Inflammatory macrophage treated with lipopolysaccharide for 4 hours (primary cell): ENCODE measurements at regions not wholly inside any gene's neighbourhood (a gene's known extent, or its start where the extent isn't known, plus 50 kb on each side); places are given as distances from the start of the nearest gene placed in this dataset.

Experiments used
- DNase-seq: peaks from one replicate; pipeline ENCODE4 v3.0.0-alpha.2; 2020

- no peak for DNase-seq
Measured at GRCh38 chr7:88700725-88701124, 58.8 kb upstream of the ZNF804B start.

GRCh38 chr7:88694207-88694606 lies 65.3 kb upstream of the ZNF804B start:
- DNase-seq, result no peak

GRCh38 chr7:88693131-88693530 lies 66.4 kb upstream of the ZNF804B start:
- DNase-seq, result no peak

- DNase-seq, result no peak
Measured at GRCh38 chr7:88692493-88692892, 67.0 kb upstream of the ZNF804B start.

- DNase-seq, result no peak
Measured at GRCh38 chr7:88689821-88690220, 69.7 kb upstream of the ZNF804B start.

- DNase-seq, result no peak
Measured at GRCh38 chr7:88688222-88688621, 71.3 kb upstream of the ZNF804B start.

GRCh38 chr7:88686468-88687229 lies 72.9 kb upstream of the ZNF804B start:
- no peak for DNase-seq

GRCh38 chr7:88681682-88682081 lies 77.8 kb upstream of the ZNF804B start:
- DNase-seq, result no peak

GRCh38 chr7:88670536-88670935 lies 89.0 kb upstream of the ZNF804B start:
- DNase-seq, result no peak

GRCh38 chr7:88669913-88670312 lies 89.6 kb upstream of the ZNF804B start:
- no peak for DNase-seq

GRCh38 chr7:88668591-88668990 lies 90.9 kb upstream of the ZNF804B start:
- no peak for DNase-seq

GRCh38 chr7:88666626-88667025 lies 92.9 kb upstream of the ZNF804B start:
- no peak for DNase-seq

- no peak for DNase-seq
Measured at GRCh38 chr7:88665892-88666514, 93.5 kb upstream of the ZNF804B start.

GRCh38 chr7:88664630-88665233 lies 94.8 kb upstream of the ZNF804B start:
- no peak for DNase-seq

GRCh38 chr7:88661921-88662320 lies 97.6 kb upstream of the ZNF804B start:
- DNase-seq, result no peak

- no peak for DNase-seq
Measured at GRCh38 chr7:88647825-88648224, 111.7 kb upstream of the ZNF804B start.

GRCh38 chr7:88638583-88638982 lies 120.9 kb upstream of the ZNF804B start:
- DNase-seq, result no peak

- no peak for DNase-seq
Measured at GRCh38 chr7:88637795-88638194, 121.7 kb upstream of the ZNF804B start.

- DNase-seq, result no peak
Measured at GRCh38 chr7:88635149-88635548, 124.4 kb upstream of the ZNF804B start.

GRCh38 chr7:88629559-88629958 lies 129.9 kb upstream of the ZNF804B start:
- no peak for DNase-seq

GRCh38 chr7:88628363-88629085 lies 131.0 kb upstream of the ZNF804B start:
- DNase-seq, result no peak

- no peak for DNase-seq
Measured at GRCh38 chr7:88617185-88617584, 142.3 kb upstream of the ZNF804B start.

GRCh38 chr7:88615336-88615735 lies 144.2 kb upstream of the ZNF804B start:
- DNase-seq, result no peak

- DNase-seq, result no peak
Measured at GRCh38 chr7:88614736-88615135, 144.8 kb upstream of the ZNF804B start.
